HG03135 (cell line): ENCODE measurements at regions not wholly inside any gene's neighbourhood (a gene's known extent, or its start where the extent isn't known, plus 50 kb on each side); places are given as distances from the start of the nearest gene placed in this dataset.
"Not testable (repeated sequence)": the region's sequence is repeated elsewhere in the genome, so short reads cannot be mapped to it uniquely, and the experiment has no call there.

Experiments
- ATAC-seq: cut with Tn5 transposase; IDR thresholded peaks from one replicate; pipeline ENCODE4 v1.9.1; 2021; ENCODE audit warnings: mild to moderate bottlenecking, moderate library complexity; ENCODE audit not compliant: unreplicated experiment

GRCh38 chr13:107928762-107929161, 286.6 kb downstream of the LIG4 start:
- ATAC-seq: no peak

GRCh38 chr13:107927557-107927956, 287.8 kb downstream of the LIG4 start:
- ATAC-seq: no peak

GRCh38 chr13:107926515-107926914, 288.8 kb downstream of the LIG4 start:
- not testable (repeated sequence) for ATAC-seq

GRCh38 chr13:107916902-107917301, 298.4 kb downstream of the LIG4 start:
- not testable (repeated sequence) for ATAC-seq

- ATAC-seq: no peak
Observed at GRCh38 chr13:107912745-107913144, 302.6 kb downstream of the LIG4 start.

- no peak for ATAC-seq
Observed at GRCh38 chr13:107907065-107907805, 308.1 kb downstream of the LIG4 start.

- no peak for ATAC-seq
Observed at GRCh38 chr13:107906131-107906530, 309.2 kb downstream of the LIG4 start.

GRCh38 chr13:107901996-107902562, 313.3 kb downstream of the LIG4 start:
- ATAC-seq: no peak

GRCh38 chr13:107901230-107901629, 314.1 kb downstream of the LIG4 start:
- no peak for ATAC-seq

GRCh38 chr13:107900775-107901174, 314.6 kb downstream of the LIG4 start:
- no peak for ATAC-seq

GRCh38 chr13:107886118-107886517, 329.2 kb downstream of the LIG4 start:
- no peak for ATAC-seq

- ATAC-seq: no peak
Observed at GRCh38 chr13:107884564-107884963, 330.8 kb downstream of the LIG4 start.

- no peak for ATAC-seq
Observed at GRCh38 chr13:107883561-107884175, 331.7 kb downstream of the LIG4 start.

GRCh38 chr13:107882708-107883560, 332.4 kb downstream of the LIG4 start:
- ATAC-seq: no peak

- ATAC-seq: no peak
Observed at GRCh38 chr13:107881362-107881761, 334.0 kb downstream of the LIG4 start.

GRCh38 chr13:107874456-107874855, 340.9 kb downstream of the LIG4 start:
- no peak for ATAC-seq

- no peak for ATAC-seq
Observed at GRCh38 chr13:107873926-107874325, 341.4 kb downstream of the LIG4 start.

GRCh38 chr13:107870400-107870799, 344.9 kb downstream of the LIG4 start:
- ATAC-seq: no peak

GRCh38 chr13:107867701-107868661, 347.4 kb downstream of the LIG4 start:
- ATAC-seq: no peak

GRCh38 chr13:107866941-107867623, 348.3 kb downstream of the LIG4 start:
- ATAC-seq: no peak
